ENCODE measurements at regions not wholly inside any gene's neighbourhood (a gene's known extent, or its start where the extent isn't known, plus 50 kb on each side); places are given as distances from the start of the nearest gene placed in this dataset.

GRCh38 chr5:60444661-60445360 is 255.2 kb downstream of the DEPDC1B start:
- H3K27ac Mint-ChIP-seq, result no peak overlapping the region
- H3K27me3 Mint-ChIP-seq (ENCODE audit: insufficient read depth), result no peaks in the 10 kb centered on the region
- Histone ChIP-seq H3K27ac (ENCODE audit: low read depth, low read length) (no peak overlapping the region), H3K36me3 (ENCODE audit: control insufficient read depth, insufficient read depth, low read length) (no peaks in the 10 kb centered on the region), H3K9ac (ENCODE audit: extremely low read depth, low read length, poor library complexity, severe bottlenecking) (no peak overlapping the region), H3K27me3 (ENCODE audit: control insufficient read depth, insufficient read depth, low read length, poor library complexity, severe bottlenecking) (no peaks in the 10 kb centered on the region), H3K4me1 (ENCODE audit: control insufficient read depth, insufficient read depth, low read length) (no peaks in the 10 kb centered on the region), H3K9me3 (ENCODE audit: control insufficient read depth, low read length) (no peaks in the 10 kb centered on the region), H3K4me3 (ENCODE audit: low read length) (no peak overlapping the region)
- no peaks in the 10 kb centered on the region for H3K36me3 Mint-ChIP-seq (ENCODE audit: low read depth)
- no peak for TF ChIP-seq CTCF (conservative IDR thresholded peaks at IDR 0.05)
- WGBS, 2 experiments (ENCODE audit: insufficient coverage in 1 of 2, insufficient read length in 1 of 2), result 92 to 100% methylated on average over 3 to 5 of the region's 5 CpGs
- H3K9me3 Mint-ChIP-seq, result no peaks in the 10 kb centered on the region
- DNase-seq, result no peak
- no peak overlapping the region for H3K4me3 Mint-ChIP-seq
- H3K4me1 Mint-ChIP-seq, result peaks cover 24% of the 10 kb centered on the region

- Histone ChIP-seq H3K4me3 (ENCODE audit: low read length) (no peak overlapping the region), H3K27ac (ENCODE audit: low read depth, low read length) (no peak overlapping the region), H3K27me3 (ENCODE audit: control insufficient read depth, insufficient read depth, low read length, poor library complexity, severe bottlenecking) (no peaks in the 10 kb centered on the region), H3K9me3 (ENCODE audit: control insufficient read depth, low read length) (no peaks in the 10 kb centered on the region), H3K9ac (ENCODE audit: extremely low read depth, low read length, poor library complexity, severe bottlenecking) (no peak overlapping the region), H3K36me3 (ENCODE audit: control insufficient read depth, insufficient read depth, low read length) (no peaks in the 10 kb centered on the region), H3K4me1 (ENCODE audit: control insufficient read depth, insufficient read depth, low read length) (no peaks in the 10 kb centered on the region)
- TF ChIP-seq CTCF (conservative IDR thresholded peaks at IDR 0.05), result no peak
- Mint-ChIP-seq H3K4me3 (no peak overlapping the region), H3K27ac (no peak overlapping the region), H3K36me3 (ENCODE audit: low read depth) (no peaks in the 10 kb centered on the region), H3K4me1 (peaks cover 5% of the 10 kb centered on the region), H3K9me3 (no peaks in the 10 kb centered on the region), H3K27me3 (ENCODE audit: insufficient read depth) (no peaks in the 10 kb centered on the region)
- no peak for DNase-seq
- 91 to 100% methylated on average over 1 of the region's 1 CpG for WGBS, 2 experiments (ENCODE audit: insufficient coverage in 1 of 2, insufficient read length in 1 of 2)
These were observed 260.4 kb downstream of the DEPDC1B start for GRCh38 chr5:60439552-60439951.

- Mint-ChIP-seq H3K9me3 (peaks cover 5% of the 10 kb centered on the region), H3K36me3 (ENCODE audit: low read depth) (no peaks in the 10 kb centered on the region), H3K27ac (no peak overlapping the region), H3K4me1 (no peaks in the 10 kb centered on the region), H3K27me3 (ENCODE audit: insufficient read depth) (no peaks in the 10 kb centered on the region), H3K4me3 (no peak overlapping the region)
- DNase-seq, result no peak
- no peak for TF ChIP-seq CTCF (conservative IDR thresholded peaks at IDR 0.05)
- Histone ChIP-seq H3K9me3 (ENCODE audit: control insufficient read depth, low read length) (no peaks in the 10 kb centered on the region), H3K9ac (ENCODE audit: extremely low read depth, low read length, poor library complexity, severe bottlenecking) (no peak overlapping the region), H3K36me3 (ENCODE audit: control insufficient read depth, insufficient read depth, low read length) (no peaks in the 10 kb centered on the region), H3K27ac (ENCODE audit: low read depth, low read length) (no peak overlapping the region), H3K4me1 (ENCODE audit: control insufficient read depth, insufficient read depth, low read length) (no peaks in the 10 kb centered on the region), H3K4me3 (ENCODE audit: low read length) (no peak overlapping the region), H3K27me3 (ENCODE audit: control insufficient read depth, insufficient read depth, low read length, poor library complexity, severe bottlenecking) (no peaks in the 10 kb centered on the region)
These were observed 262.7 kb downstream of the DEPDC1B start for GRCh38 chr5:60437308-60437707.
